ENCODE measurements at regions not wholly inside any gene's neighbourhood (a gene's known extent, or its start where the extent isn't known, plus 50 kb on each side); places are given as distances from the start of the nearest gene placed in this dataset.

DNA sequence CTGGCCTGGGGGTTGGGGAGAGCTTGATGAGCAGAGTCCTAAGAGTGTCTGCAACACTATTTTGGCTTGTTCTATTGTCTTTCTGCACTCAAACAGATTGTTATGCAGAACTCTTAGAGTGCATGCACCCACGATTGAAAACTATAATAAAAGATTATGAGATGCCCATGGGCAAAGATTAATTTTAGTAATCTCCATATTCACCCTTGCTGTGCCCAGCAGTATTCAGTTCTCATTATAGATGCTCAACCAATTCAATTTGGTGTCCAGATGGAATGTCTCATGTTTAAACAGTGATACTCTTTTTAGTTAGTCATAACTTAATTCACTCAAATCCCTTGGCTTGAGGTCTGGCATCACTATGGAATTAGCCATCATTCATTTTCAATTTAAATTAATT is 952.5 kb downstream of the CDH8 start:
- WGBS, 2 donors: 52 to 53% methylated on average over 1 of the region's 1 CpG
- intact Hi-C loops (cut with DNase I; ENCODE audit: low total_unique reads): no loop called here
- no peak for TF ChIP-seq POLR2A (IDR thresholded peaks at IDR 0.05)
- TF ChIP-seq, protein P1, sequence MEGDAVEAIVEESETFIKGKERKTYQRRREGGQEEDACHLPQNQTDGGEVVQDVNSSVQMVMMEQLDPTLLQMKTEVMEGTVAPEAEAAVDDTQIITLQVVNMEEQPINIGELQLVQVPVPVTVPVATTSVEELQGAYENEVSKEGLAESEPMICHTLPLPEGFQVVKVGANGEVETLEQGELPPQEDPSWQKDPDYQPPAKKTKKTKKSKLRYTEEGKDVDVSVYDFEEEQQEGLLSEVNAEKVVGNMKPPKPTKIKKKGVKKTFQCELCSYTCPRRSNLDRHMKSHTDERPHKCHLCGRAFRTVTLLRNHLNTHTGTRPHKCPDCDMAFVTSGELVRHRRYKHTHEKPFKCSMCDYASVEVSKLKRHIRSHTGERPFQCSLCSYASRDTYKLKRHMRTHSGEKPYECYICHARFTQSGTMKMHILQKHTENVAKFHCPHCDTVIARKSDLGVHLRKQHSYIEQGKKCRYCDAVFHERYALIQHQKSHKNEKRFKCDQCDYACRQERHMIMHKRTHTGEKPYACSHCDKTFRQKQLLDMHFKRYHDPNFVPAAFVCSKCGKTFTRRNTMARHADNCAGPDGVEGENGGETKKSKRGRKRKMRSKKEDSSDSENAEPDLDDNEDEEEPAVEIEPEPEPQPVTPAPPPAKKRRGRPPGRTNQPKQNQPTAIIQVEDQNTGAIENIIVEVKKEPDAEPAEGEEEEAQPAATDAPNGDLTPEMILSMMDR (IDR thresholded peaks at IDR 0.05): no peak
- DNase-seq (ENCODE audit: low spot score in 2 of 2): no peak
- H3K4me3 ChIP-seq (ENCODE audit: low read depth, poor library complexity, severe bottlenecking): no peak overlapping the region

DNA sequence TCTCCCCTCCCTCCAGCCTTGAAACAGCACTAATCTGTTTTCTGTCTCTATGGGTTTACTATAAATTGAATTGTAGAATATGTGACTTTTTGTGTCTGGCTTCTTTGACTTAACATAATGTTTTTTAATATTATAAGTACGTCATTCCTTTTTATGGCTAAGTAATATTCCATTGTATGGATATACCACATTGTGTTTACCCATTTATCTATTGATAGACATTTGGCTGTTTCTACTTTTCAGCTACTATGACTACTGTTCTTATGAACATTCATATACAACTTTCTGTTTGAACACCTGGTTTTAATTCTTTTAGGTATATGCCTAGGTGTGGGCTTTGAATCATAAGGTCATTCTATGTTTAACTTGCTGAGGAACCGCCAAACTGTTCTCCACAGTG is 961.9 kb downstream of the CDH8 start:
- WGBS, 2 donors: 72 to 79% methylated on average over 2 of the region's 2 CpGs
- intact Hi-C loops (cut with DNase I; ENCODE audit: low total_unique reads): no loop called here
- no peak for DNase-seq (ENCODE audit: low spot score in 2 of 2)
- H3K4me3 ChIP-seq (ENCODE audit: low read depth, poor library complexity, severe bottlenecking): no peak overlapping the region
- TF ChIP-seq, protein P1 (IDR thresholded peaks at IDR 0.05): no peak
- no peak for TF ChIP-seq POLR2A (IDR thresholded peaks at IDR 0.05)

DNA sequence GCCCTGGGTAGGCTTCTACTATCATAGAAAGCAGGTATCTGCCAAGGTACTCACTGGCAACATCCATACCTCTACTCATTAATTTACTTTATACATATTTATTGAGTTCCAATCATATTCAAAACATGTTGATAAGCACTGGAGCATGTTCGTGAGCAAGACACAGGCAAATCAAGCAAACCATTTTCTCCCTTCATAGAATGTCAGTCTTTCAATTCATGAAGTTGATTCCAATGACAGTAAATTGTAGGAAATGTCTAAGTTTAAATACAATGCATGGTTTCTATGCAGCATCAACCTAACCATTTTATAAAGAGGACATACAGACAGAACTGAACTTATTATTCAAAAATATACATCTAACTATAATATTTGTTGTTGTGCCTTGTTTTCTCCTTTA is 978.6 kb downstream of the CDH8 start:
- TF ChIP-seq POLR2A (IDR thresholded peaks at IDR 0.05): no peak
- TF ChIP-seq, protein P1 (IDR thresholded peaks at IDR 0.05): no peak
- H3K4me3 ChIP-seq (ENCODE audit: low read depth, poor library complexity, severe bottlenecking): no peak overlapping the region
- no peak for DNase-seq (ENCODE audit: low spot score in 2 of 2)
- 72 to 74% methylated on average over 1 of the region's 1 CpG for WGBS, 2 donors
- intact Hi-C loops (cut with DNase I; ENCODE audit: low total_unique reads): no loop called here

DNA sequence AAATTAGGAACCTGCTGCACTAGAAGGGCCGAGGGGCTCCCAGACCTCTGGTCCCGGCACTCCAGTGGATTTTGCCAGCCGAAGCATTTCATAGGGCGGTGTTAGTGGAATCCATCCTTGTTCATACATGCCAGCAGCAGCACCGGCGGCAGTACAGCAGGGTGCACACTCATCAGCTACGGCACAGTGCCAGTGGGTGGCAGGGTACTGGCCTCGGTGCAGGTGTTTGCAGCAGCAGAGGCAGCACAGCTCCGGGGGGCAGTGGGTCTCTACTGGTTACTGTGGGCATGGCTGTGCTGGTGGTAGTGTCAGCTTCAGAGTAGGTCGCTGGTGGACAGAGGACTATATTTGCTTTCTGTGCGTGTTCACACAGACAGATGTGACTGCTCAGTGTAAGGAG is 985.7 kb downstream of the CDH8 start:
- DNase-seq (ENCODE audit: low spot score in 2 of 2): no peak
- intact Hi-C loops (cut with DNase I; ENCODE audit: low total_unique reads): no loop called here
- TF ChIP-seq, protein P1 (IDR thresholded peaks at IDR 0.05): no peak
- no peak for TF ChIP-seq POLR2A (IDR thresholded peaks at IDR 0.05)
- WGBS, 2 donors: 84% methylated on average over 11 of the region's 11 CpGs
- no peak overlapping the region for H3K4me3 ChIP-seq (ENCODE audit: low read depth, poor library complexity, severe bottlenecking)

DNA sequence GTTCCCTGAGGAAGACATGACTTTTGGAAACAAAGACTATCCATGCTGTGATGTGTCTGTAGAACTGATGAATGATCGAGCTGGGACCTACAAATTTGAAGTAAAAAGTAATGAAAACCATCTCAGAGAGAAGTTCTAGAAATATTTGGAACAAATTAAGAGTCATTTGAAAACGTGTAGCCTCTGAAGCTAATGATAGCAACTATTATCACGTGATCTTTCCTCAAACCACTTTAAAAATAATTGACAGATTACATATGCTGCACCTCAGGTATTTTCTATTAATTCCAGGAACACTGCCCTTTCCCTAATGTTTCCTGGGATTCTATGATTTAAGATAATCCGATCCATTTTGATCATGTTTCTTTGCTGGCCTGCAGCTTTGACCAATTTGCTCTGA is 990.3 kb downstream of the CDH8 start:
- TF ChIP-seq, protein P1 (IDR thresholded peaks at IDR 0.05): no peak
- no peak for TF ChIP-seq POLR2A (IDR thresholded peaks at IDR 0.05)
- intact Hi-C loops (cut with DNase I; ENCODE audit: low total_unique reads): no loop called here
- DNase-seq (ENCODE audit: low spot score in 2 of 2): no peak
- 28 to 42% methylated on average over 4 of the region's 4 CpGs for WGBS, 2 donors
- H3K4me3 ChIP-seq (ENCODE audit: low read depth, poor library complexity, severe bottlenecking): no peak overlapping the region

DNA sequence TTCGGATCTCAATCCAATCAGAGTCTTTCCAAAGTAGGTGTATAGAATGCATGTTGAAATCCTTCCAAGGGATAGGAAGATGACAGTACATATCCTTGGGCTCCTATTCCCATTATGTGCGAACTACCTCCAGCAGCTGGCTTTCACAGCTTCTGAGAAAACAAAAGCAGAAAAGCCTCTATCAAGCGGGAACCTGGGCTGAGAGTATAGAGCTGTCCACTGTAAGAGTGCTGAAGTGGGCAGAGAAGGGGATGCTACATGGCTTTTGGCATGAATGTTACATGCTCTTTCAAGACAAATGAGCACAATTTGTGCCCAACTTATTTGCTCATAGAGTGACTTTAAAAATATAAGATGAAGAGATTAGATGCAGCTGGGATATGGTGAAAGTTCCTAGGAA is 993.5 kb downstream of the CDH8 start:
- no peak for DNase-seq (ENCODE audit: low spot score in 2 of 2)
- WGBS, 2 donors: 36 to 43% methylated on average over 3 of the region's 3 CpGs
- no peak for TF ChIP-seq POLR2A (IDR thresholded peaks at IDR 0.05)
- TF ChIP-seq, protein P1 (IDR thresholded peaks at IDR 0.05): no peak
- intact Hi-C loops (cut with DNase I; ENCODE audit: low total_unique reads): no loop called here
- no peak overlapping the region for H3K4me3 ChIP-seq (ENCODE audit: low read depth, poor library complexity, severe bottlenecking)

All from lower leg skin (tissue), 4 donors.